SW 1271 (cell line): ENCODE measurements at regions not wholly inside any gene's neighbourhood (a gene's known extent, or its start where the extent isn't known, plus 50 kb on each side); places are given as distances from the start of the nearest gene placed in this dataset.
"Not testable (repeated sequence)": the region's sequence is repeated elsewhere in the genome, so short reads cannot be mapped to it uniquely, and the experiment has no call there.

Experiments
- DNase-seq, 2 experiments: peaks; one replicate each; lab custom pipeline; 2025; lab: John Stamatoyannopoulos, UW

GRCh38 chr9:87375397-87376073, 122.1 kb upstream of the DAPK1 start:
- DNase-seq: peak in 1 of 2 experiments; percentile 19

GRCh38 chr9:87378676-87379075, 119.0 kb upstream of the DAPK1 start:
- DNase-seq: no peak

GRCh38 chr9:87379300-87379699, 118.4 kb upstream of the DAPK1 start:
- no peak for DNase-seq

GRCh38 chr9:87381050-87381711, 116.5 kb upstream of the DAPK1 start:
- no peak for DNase-seq

- DNase-seq: no peak
Observed at GRCh38 chr9:87381746-87382145, 115.9 kb upstream of the DAPK1 start.

- DNase-seq: peak; percentile 20 to 39
Observed at GRCh38 chr9:87382900-87383299, 114.8 kb upstream of the DAPK1 start.

- DNase-seq: no peak
Observed at GRCh38 chr9:87383344-87384150, 114.1 kb upstream of the DAPK1 start.

GRCh38 chr9:87386490-87387025, 111.1 kb upstream of the DAPK1 start:
- DNase-seq: no peak

- DNase-seq: no peak
Observed at GRCh38 chr9:87387351-87388011, 110.2 kb upstream of the DAPK1 start.

- DNase-seq: not testable (repeated sequence)
Observed at GRCh38 chr9:87388708-87389107, 109.0 kb upstream of the DAPK1 start.

- DNase-seq: peak in 1 of 2 experiments; percentile 10
Observed at GRCh38 chr9:87389936-87390335, 107.7 kb upstream of the DAPK1 start.

GRCh38 chr9:87390361-87390760, 107.3 kb upstream of the DAPK1 start:
- DNase-seq: no peak

GRCh38 chr9:87392086-87392485, 105.6 kb upstream of the DAPK1 start:
- DNase-seq: no peak

GRCh38 chr9:87393706-87394230, 103.9 kb upstream of the DAPK1 start:
- no peak for DNase-seq

- DNase-seq: no peak
Observed at GRCh38 chr9:87395804-87396479, 101.7 kb upstream of the DAPK1 start.

GRCh38 chr9:87401681-87402080, 96.0 kb upstream of the DAPK1 start:
- DNase-seq: no peak

GRCh38 chr9:87402537-87402936, 95.1 kb upstream of the DAPK1 start:
- DNase-seq: no peak

GRCh38 chr9:87405677-87406542, 91.8 kb upstream of the DAPK1 start:
- DNase-seq: no peak

GRCh38 chr9:87406543-87407166, 91.0 kb upstream of the DAPK1 start:
- no peak for DNase-seq
